Liver (tissue), 3 donors: ENCODE measurements at regions not wholly inside any gene's neighbourhood (a gene's known extent, or its start where the extent isn't known, plus 50 kb on each side); places are given as distances from the start of the nearest gene placed in this dataset.

Source experiments
- HNF4G ChIP-seq: IDR thresholded peaks from 2 replicates; pipeline ENCODE4 v1.6.1; 2016; ENCODE audit warnings: antibody characterized with exemption
- TF ChIP-seq, protein P1 (sequence below): fragments of 150-350 bp; IDR thresholded peaks from 2 replicates; pipeline ENCODE4 v1.5.1; 2017; ENCODE audit warnings: improper control_type of control experiment, low read depth, low read length; ENCODE audit not compliant: missing input control
- donor health status: healthy.
- donor health status: healthy.

DNA sequence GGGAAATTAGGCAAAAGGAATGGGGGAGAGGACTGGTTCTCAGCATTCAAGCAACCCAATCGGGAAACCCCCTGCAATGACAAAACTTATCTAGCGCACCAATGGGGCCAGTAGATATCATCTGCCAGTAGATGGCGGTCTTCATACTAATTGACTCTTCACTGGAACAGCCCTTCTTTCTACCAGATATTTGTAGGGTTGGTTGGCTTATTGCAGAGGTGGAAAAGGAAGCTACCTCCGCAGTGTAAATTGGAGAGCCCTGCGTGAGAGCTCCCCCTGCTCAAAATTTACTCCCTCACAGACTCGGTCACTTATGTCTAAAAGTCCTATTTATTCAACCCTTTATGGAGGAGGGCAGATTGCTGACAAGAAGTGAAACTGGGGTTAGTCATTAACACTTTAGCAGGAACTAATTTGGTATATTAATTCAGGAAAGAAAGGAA lies 166.1 kb upstream of the CCND2 start:
- TF ChIP-seq, protein P1, sequence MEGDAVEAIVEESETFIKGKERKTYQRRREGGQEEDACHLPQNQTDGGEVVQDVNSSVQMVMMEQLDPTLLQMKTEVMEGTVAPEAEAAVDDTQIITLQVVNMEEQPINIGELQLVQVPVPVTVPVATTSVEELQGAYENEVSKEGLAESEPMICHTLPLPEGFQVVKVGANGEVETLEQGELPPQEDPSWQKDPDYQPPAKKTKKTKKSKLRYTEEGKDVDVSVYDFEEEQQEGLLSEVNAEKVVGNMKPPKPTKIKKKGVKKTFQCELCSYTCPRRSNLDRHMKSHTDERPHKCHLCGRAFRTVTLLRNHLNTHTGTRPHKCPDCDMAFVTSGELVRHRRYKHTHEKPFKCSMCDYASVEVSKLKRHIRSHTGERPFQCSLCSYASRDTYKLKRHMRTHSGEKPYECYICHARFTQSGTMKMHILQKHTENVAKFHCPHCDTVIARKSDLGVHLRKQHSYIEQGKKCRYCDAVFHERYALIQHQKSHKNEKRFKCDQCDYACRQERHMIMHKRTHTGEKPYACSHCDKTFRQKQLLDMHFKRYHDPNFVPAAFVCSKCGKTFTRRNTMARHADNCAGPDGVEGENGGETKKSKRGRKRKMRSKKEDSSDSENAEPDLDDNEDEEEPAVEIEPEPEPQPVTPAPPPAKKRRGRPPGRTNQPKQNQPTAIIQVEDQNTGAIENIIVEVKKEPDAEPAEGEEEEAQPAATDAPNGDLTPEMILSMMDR: peak; percentile 56
- no peak for TF ChIP-seq HNF4G
